ENCODE measurements at regions not wholly inside any gene's neighbourhood (a gene's known extent, or its start where the extent isn't known, plus 50 kb on each side); places are given as distances from the start of the nearest gene placed in this dataset.

- TF ChIP-seq CTCF (IDR thresholded peaks at IDR 0.05) (no peak), ZFX (IDR thresholded peaks at IDR 0.05; ENCODE audit: borderline replicate concordance) (no peak)
Measured at GRCh38 chr12:59250766-59251165, 330.5 kb upstream of the LRIG3 start.

Data from 22Rv1 (cell line).